Fibroblast of upper back skin (primary cell): ENCODE measurements at regions not wholly inside any gene's neighbourhood (a gene's known extent, or its start where the extent isn't known, plus 50 kb on each side); places are given as distances from the start of the nearest gene placed in this dataset.
"Not testable (repeated sequence)": the region's sequence is repeated elsewhere in the genome, so short reads cannot be mapped to it uniquely, and the experiment has no call there.

Experiments used
- DNase-seq: peaks from one replicate; pipeline ENCODE4 v3.0.0-alpha.2; 2013

DNA sequence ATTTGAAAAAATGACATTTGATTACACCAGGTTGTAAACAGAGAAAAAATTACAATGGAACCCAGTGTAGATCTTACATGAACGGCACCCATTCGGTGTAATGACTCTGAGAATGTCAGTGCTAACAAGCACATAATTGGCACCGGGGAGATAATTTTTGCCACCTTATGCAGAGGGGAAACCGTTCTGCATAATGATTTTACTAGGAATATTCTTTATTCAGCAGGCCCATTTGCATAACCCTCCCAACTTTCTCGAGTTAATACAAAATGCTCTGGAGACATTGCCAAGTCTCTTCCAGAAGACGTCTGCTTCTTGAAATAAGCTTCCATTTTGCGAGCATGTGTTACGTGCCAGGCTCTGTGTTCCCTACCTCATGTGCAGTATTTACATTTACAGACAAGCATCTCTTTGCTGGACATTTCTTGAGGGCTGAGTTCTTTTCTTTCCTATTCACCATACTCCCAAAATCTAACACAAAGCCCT lies 275.8 kb downstream of the MIAT start:
- no peak for DNase-seq

DNA sequence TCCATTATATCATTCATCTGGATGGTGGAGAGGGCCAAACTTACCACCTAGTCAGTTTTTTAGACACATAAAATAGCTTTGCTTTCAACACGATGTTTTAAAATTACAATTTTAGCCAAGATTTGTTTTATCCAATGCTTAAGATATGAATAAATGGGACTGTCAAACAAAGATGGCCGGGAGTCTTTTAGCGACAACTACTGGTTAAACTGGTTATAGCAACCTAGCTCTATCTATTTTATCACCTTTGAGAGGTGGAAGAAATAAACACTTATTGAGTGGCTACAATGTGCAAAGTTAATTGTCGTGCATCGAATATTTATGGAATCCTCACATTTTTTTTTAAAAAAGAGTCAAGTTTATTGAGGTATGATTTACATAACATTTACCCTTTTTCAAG lies 279.8 kb downstream of the MIAT start:
- no peak for DNase-seq

DNA sequence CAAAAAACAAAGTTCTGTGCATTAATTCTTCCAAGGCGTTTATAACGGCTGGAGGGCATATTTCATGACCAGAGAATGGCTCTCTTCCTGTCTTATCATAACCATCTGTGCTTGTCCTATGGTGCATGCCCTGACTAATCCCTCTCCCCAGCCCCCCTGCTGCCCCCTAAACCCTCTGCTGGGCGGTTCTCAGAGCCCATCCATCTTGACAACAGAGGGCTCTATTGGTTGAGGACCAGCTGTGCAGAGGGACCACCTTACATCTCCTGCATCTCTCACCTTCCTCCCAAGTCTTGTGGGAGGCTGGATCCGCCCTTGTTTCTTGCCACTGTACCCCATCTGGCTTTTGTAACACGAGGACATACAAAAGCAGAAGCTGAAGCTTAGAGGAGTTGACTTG lies 282.1 kb downstream of the MIAT start:
- DNase-seq = peak; percentile 17

DNA sequence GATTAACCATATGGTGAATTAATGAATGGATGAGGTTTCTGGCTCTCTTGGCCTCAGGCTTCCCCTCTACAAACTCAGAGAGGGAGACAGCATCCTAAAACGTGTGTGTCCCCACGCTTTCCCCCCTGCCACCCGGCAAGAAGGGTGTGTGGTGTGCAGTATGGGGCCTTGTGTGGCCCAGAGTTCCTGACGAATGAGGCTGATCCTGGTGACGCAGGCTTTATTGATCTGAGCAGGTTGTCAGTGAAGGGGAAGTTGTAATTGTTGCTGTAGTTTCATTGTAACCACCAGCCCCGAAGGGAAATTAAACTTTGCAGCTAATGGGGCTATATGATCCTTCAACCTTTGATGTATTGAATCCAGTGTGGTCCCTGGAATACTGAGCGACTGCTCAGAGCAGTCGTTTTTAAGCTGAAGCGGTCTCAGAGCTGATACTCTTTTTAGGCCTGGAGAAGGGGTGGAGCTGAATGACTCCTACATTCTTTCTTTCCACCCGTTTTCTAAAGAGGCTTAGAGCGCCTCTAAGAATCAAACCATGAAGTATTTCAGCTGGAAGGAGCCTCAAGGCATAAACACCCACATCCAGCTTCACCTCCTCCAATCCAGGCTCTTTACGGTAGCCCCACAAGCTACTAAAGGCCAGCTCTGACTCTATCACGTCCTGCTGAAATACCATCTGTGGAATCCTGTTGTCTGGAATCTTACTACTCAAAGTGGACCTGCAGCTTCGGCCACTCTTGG lies 284.7 kb downstream of the MIAT start:
- DNase-seq = peak; percentile 15

DNA sequence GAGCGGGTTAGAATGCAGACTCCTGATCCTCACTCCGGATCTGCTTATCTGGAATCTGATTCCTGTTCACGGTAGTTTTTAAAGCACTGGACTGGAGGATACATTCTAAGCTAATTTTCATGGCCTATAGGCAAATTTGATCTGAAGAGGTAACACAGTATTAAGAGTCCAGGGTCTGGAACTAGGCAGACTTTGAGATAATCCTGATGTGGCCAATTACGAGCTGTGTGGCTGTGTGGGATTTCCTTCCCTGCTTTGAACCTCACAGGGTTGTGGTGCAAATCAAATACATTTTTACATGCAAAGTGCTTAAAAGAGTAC lies 285.2 kb downstream of the MIAT start:
- no peak for DNase-seq

DNA sequence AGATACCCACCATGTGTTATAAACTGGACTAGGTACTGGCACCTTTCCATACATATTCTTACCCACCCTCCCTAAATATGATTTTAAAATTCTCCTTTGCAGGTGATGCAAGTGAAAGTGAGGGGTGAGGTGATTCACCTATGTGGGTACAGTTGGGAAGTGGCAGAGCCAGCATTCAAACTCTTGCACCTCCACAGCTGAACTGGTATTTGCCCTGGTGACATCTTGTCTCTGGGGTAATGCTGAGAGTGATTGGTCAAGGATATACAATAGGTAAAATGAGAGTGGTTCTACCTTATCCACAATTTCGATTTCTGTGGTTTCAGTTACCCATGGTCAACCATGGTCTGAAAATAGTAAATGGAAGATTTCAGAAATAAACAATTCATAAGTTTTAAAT lies 288.2 kb downstream of the MIAT start:
- DNase-seq = no peak

DNA sequence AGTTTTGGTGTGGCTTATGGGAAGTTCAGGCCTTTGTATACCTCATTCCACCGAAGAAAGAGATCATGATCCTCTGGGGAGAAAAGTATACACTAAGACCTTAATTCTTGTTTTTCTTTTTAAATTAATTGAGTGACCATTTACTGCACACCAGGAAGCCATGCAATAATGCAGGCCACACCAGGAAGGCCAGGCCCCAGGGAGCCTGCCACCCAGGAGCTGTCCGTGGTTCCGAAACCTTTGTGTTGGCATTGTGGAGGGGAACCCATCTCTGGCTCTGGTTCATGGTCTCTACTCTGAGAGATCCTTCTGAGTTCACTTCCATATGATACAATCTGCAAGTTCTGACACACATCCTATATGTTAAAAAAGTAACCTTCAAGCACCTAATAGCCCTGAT lies 291.8 kb downstream of the MIAT start:
- peak; percentile 28 for DNase-seq

DNA sequence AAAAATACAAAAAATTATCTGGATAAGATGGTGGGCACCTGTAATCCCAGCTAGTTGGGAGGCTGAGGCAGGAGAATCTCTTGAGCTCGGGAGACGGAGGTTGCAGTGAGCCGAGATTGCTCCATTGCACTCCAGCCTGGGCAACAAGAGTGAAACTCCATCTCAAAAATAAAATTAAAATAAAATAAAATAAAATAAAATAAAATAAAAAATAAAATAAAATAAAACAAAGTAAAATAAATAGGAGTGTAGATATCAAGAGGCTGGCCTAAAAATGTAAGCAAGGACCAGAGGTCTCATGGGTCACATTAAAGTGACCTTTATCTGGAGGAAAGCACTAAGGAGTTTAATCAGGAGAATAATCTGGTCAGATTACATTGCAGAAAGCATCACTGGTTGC lies 293.8 kb downstream of the MIAT start:
- DNase-seq = not testable (repeated sequence)

DNA sequence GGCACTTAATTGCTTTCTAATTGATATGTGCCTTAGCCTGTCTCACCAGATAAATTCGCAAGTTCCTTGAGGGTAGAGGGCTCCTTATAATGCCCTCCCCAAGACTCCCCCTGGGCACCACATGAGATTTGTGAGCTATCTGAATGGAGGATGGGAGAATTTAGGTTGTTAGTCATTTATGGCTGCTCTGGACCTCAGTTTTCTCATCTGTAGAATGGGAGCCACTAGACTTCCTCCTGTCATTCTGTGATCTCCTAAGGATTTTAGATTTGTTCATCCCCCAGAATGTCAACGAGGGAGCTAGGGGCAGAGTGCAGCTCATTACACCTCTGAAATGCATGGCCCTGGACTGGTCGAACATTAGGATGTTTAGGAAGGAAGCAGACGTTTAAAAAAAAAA lies 294.6 kb downstream of the MIAT start:
- no peak for DNase-seq

DNA sequence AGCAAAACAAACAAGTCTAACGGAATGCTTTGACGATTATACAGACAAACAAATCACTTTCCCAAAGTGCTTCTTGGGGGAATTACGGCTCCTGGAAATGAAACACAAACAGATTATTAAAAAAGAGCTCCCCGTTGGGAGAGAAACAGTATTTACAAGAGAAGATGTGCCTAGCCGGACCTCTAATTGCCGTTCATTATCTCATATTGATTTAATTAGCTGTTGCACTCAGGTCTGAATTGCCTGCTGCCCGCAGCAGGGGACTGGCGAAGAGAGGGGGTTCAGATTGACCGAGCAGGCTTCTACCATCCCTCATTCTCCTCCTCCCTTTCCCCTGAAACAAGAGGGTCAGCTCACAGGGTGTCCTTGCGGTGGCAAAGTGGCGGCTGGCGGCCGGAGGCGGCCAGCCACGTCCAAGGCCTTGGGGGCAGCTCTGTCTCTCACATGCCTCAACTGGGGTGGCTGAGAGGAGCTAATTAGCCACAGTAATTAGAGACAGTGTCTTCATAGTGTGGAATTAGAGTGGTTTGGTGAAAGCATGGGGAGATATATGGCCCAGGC lies 295.1 kb downstream of the MIAT start:
- DNase-seq = no peak

DNA sequence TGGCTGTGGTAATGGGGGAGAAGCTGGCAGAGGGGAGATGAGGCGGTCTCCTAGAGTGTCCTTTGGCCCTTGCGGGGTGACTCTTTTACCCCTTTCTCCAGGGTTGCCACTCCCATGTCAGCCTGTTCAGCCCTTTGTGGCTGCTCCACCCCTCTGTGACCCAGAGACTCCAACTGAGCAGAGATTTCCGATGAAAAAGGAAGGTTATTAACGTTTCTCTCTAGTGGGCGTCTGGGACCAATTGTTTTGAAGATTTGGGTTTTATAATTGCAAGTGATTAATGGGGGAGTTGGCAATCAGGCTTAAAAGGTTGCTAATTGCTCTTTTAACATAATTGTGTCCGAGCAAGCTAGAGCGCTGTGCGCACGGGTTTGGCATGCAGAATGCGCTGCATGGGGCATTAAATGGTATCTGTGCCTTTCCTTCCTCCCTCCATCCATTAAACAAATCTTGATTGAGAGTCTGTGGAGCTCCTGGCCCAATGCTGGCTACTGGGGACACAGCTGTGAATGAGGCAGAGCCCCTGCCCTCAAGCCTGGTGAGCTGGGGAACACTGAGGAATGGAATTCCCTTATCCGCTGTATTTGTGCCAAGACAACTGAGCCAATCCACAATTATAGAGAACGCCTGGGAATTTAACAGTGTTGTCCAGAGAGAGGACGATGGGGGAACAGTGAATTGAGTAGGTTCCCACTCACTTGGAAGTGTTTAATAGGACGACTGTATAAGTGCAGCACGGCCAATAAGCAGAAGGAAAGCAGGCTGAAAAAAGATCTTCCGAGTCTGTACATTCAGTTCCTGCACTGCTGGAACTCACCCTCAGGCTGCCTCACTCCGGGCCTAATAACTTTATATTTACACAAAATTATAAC lies 295.9 kb downstream of the MIAT start:
- no peak for DNase-seq

DNA sequence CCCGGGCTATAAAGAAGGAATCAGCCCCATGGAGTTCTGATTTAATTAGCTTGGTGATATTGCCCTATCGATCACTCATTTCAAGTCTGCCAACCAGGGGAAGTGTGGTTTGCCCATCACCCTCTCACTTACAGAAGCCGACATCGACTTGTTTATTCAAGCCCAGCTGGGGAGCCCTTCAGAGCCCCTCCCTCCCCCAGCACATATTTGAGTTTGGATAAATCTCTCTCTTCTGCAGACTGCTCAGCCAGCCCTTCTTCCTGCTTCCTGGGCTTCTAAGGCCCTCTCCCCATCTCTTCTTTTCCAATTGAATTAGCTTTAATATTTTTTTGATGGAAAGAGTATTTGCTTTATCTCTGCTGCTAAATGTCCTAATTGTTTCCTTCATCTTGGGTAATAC lies 299.0 kb downstream of the MIAT start:
- no peak for DNase-seq

DNA sequence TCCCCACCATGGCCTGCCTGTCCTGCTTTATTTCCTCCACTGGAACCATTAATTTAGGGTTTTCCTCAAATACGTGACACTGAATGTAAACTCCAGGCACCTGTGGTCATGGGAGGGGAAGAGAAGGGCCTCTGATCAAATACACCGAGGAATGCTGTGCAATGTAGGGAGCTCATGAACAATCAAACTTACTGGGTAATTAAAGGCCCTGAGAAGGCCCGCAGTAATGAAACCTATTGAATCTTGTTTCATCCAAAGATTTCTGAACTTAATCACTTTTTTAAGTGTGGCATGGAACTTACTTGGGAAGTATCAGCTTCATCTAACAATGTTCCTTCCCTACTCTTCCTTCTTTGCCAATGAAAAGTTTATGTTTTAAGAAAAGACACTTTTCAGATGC lies 299.8 kb downstream of the MIAT start:
- no peak for DNase-seq

DNA sequence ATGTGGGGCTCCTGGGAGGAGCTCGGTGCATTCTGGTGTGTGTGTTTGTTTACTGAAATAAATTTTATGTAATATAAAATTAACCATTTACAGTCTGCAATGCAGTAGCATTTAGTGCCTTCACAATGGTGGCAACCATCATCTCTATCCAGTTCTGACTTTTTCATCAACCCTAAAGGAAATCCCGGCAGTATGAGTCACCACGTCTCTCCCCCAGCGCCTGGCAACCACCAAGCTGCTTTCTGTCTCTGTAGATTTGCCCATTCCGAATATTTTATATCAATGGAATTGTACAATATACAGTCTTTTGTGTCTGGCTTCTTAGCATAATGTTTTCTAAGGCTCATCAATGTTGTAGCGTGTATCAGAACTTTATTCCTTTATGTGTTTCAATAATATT lies 300.5 kb downstream of the MIAT start:
- DNase-seq = peak; percentile 29

DNA sequence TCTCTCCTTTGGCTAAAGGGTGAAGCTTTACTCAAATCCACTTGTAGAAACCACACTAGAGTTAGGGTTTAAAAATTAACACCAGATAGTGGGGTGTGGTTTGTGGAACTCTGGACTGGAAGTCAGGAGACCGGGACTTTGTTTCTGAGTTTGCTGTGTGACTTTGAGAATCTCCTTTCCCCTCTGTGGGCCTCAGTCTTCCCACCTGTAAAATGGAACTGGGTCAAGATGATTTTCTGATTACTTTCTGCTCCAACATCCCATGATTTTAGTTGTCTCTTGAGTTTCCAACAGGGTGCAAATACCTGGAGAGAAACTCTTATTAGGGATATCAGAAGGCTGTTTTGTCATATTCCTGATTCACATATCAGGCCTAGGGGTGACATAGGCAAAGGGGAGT lies 301.0 kb downstream of the MIAT start:
- DNase-seq = no peak

DNA sequence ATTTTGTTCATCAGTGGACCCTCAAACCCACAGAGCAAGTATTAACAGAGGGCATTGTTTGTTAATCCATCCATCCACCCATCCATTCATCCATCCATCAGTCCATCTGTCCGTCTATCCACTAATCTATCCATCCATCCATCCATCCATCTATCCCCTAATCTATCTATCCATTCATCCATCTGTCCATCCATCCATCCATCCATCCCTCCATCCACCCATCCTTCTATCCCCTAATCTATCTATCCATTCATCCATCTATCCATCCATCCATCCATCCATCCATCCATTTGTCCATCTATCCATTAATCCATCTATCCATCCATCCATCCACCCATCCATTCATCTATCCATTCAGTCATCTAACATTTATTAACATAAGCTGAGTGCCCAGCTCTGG lies 307.3 kb downstream of the MIAT start:
- no peak for DNase-seq

DNA sequence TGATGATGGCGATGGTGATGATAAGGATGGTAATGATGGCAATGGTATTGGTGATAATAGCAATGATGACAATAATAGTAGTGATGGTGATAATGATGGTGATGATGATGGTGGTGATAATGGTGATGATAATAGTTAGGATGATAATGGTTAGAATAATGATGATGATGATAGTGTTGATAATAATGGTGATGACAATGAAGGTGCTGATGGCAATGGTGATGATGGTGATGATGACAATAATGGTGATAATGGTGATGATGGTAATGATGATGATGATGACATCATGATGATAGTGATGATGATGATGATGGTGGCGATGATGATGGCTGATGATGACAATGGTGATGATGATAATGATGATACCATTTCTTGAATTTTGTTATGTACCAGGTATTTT lies 309.9 kb downstream of the MIAT start:
- DNase-seq = no peak

DNA sequence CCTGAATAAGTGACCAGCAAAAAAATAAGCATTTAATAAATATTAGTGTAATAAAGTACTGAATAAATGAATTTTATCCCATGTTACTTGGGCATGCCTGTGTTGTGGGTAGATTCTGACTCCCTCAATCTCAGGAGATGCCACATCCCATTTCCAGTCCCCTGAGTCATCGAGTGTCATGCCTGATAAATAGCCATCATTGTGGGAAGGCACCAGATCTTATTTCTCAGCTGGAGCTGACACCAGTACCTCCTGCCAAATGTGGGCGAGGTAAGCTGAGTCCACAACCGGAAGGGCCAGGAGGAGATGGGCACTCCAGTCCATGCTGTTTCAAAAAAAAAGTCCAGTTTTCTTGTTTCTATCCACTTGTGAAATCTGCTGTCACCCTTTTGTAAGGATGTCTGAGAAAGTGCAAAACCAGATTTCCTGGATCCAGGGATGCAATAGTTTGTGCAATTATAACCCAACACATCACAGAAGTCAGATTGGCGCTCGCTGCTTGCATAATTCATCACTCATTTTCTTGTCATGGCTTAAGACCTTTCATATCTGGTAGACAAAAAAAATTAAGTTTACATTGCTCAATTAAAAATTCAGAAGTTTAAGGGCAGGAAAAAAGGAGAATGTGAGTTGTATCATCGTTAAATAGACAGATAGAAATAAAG lies 311.6 kb downstream of the MIAT start:
- no peak for DNase-seq

DNA sequence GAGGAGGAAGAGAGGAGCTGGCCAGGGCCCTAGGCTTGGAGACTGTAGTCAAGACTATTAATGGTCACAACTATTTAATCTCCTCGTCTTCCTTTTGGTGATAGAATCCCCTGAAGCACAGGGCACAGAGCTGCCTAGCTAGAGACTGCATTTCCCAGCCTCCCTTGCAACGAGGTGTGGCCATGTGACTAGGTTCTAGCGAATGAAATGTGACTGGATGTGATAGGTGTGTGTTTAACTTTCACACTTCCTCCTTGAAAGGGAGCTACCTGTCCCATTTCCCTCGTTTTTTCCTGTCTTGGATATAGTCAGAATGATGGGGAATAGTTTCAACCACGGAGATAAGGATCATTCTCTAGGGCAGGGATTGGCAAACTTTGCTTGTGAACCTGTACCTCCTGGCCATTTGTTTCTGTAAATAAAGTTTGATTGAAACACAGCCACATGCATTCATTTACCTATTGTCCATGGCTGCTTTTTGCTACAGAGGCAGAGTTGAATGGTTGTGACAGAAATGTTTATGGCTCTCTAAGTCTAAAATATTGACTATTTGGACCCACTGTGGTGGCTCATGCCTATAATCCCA lies 313.5 kb downstream of the MIAT start:
- DNase-seq = no peak

DNA sequence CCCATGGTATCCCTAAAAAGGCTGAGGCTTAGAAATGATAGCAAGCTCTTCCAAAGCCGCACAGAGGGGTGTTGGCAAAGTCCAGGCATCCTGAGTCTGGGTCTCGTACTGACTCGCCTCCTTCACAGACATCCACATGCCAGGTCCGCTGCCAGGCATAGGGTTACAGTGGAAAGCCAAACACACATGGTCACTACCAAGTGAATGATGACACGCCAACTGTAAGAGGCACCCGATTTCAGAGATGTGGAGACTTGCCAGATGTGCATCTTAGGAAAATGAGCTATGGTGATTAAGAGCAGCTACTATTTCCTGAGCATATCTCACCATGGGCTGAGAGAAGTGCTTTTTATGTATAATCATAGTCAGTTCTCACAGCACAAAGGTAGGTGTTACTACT lies 314.9 kb downstream of the MIAT start:
- peak; percentile 61 for DNase-seq

DNA sequence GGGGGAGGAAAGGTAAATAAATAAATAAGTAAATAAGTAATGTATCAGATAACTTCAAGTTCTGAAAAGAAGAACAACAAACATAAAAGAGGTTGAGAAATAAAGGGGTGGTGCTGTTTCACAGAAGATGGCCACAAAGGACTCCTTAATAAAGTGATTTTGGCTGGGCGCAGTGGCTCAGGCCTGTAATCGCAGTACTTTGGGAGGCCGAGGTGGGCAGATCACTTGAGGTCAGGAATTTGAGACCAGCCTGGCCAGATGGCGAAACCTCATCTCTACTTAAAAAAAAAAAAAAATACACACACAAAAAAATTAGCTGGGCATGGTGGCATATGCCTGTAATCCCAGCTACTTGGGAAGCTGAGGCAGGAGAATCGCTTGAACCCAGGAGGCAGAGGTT lies 315.5 kb downstream of the MIAT start:
- DNase-seq = not testable (repeated sequence)

DNA sequence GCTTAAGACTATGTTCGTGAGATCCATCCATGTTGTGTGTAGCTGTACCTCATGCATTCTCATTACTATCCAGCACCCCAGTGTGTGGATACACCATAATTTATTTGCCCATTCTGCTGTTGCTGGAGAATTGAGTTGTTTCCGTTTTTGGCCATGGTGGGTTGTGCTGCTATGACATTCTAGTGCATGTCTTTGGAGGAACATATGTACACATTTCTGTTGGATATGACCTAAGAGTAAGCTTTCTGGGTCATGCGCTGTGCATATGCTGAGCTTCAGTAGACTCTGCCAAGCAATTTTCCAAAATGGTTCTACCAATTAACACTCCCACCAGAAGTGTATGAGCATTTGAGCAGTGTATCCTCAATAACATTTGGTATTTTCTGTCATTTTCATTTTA lies 316.6 kb downstream of the MIAT start:
- no peak for DNase-seq
